H1 (cell line): ENCODE measurements at regions not wholly inside any gene's neighbourhood (a gene's known extent, or its start where the extent isn't known, plus 50 kb on each side); places are given as distances from the start of the nearest gene placed in this dataset.

Experiments
- CBX8 ChIP-seq: fragments of 300-800, 300-1000 bp; sonication (generic); IDR thresholded peaks from 2 replicates; pipeline ENCODE4 v1.7.1; 2016; ENCODE audit warnings: low read depth, low read length, borderline replicate concordance
- CTCF ChIP-seq, 3 experiments: IDR thresholded peaks; 1 replicate in 2 of 3; 2 replicates in 1 of 3; pipeline versions ENCODE4 v1.5.1 to v1.6.1; 2011; ENCODE audit warnings: low read length in 3 of 3, mild to moderate bottlenecking in 3 of 3, inconsistent platforms in 2 of 3, low read depth in 1 of 3, moderate library complexity in 1 of 3; ENCODE audit not compliant: insufficient read depth in 1 of 3; ENCODE audit errors: control extremely low read depth in 1 of 3

- TF ChIP-seq CTCF (IDR thresholded peaks at IDR 0.05; ENCODE audit: control extremely low read depth in 1 of 3, insufficient read depth in 1 of 3, low read depth in 1 of 3, low read length in 3 of 3), result peak; percentile 44 to 73 (median 46); a peak in 3 of 4 replicates
- no peak for TF ChIP-seq CBX8
- TF ChIP-seq, all 59 proteins: peak for 2
Observed at GRCh38 chr3:61371123-61371522, 119.9 kb upstream of the FHIT start (continued).
